Liver (tissue), 8 donors: ENCODE measurements at regions not wholly inside any gene's neighbourhood (a gene's known extent, or its start where the extent isn't known, plus 50 kb on each side); places are given as distances from the start of the nearest gene placed in this dataset.

Experiments used
- DNase-seq: peaks from one replicate; pipeline ENCODE4 v3.0.0-alpha.2; 2017; ENCODE audit warnings: low spot score
- H3K27ac ChIP-seq, 2 donors: one replicate each; pipeline ENCODE4 v1.7.0; 2013; ENCODE audit warnings: inconsistent platforms in 2 of 2, low read length in 2 of 2, control low read depth in 1 of 2, low read depth in 1 of 2, mild to moderate bottlenecking in 1 of 2
- H3K27me3 ChIP-seq, 4 donors: one replicate each; pipeline versions ENCODE4 v1.6.1 to v1.7.0; 2013; ENCODE audit warnings: low read length in 3 of 4, inconsistent platforms in 1 of 4, mild to moderate bottlenecking in 1 of 4, moderate library complexity in 1 of 4; ENCODE audit not compliant: control insufficient read depth in 4 of 4, insufficient read depth in 4 of 4
- H3K36me3 ChIP-seq, 4 donors: one replicate each; pipeline versions ENCODE4 v1.6.1 to v1.7.0; 2013; ENCODE audit warnings: low read length in 3 of 4, mild to moderate bottlenecking in 3 of 4, low read depth in 1 of 4, moderate library complexity in 1 of 4; ENCODE audit not compliant: control insufficient read depth in 4 of 4, insufficient read depth in 3 of 4
- H3K4me1 ChIP-seq, 4 donors: one replicate each; pipeline versions ENCODE4 v1.6.1 to v1.7.0; 2013; ENCODE audit warnings: low read length in 3 of 4, mild to moderate bottlenecking in 3 of 4, moderate library complexity in 1 of 4; ENCODE audit not compliant: control insufficient read depth in 4 of 4, insufficient read depth in 4 of 4
- H3K4me3 ChIP-seq, 3 donors: one replicate each; pipeline versions ENCODE4 v1.6.1 to v1.7.0; 2013; ENCODE audit warnings: low read length in 3 of 3, control low read depth in 1 of 3, low read depth in 1 of 3, mild to moderate bottlenecking in 1 of 3
- H3K9ac ChIP-seq, 2 donors: one replicate each; pipeline ENCODE4 v1.7.0; 2013; ENCODE audit warnings: low read length in 2 of 2, mild to moderate bottlenecking in 2 of 2, moderate library complexity in 2 of 2, control low read depth in 1 of 2, low read depth in 1 of 2
- H3K9me3 ChIP-seq, 4 donors: one replicate each; pipeline versions ENCODE4 v1.6.1 to v1.7.0; 2013; ENCODE audit warnings: low read length in 3 of 4; ENCODE audit not compliant: control insufficient read depth in 4 of 4
- EGR1 ChIP-seq, 2 donors: IDR thresholded peaks; 2 replicates each; pipeline ENCODE4 v1.6.1; 2016 to 2018; ENCODE audit warnings: antibody characterized with exemption in 2 of 2, low read depth in 2 of 2
- FOXA1 ChIP-seq: IDR thresholded peaks from 2 replicates; pipeline ENCODE4 v1.6.1; 2016; ENCODE audit warnings: antibody characterized with exemption
- GABPA ChIP-seq, 2 donors: IDR thresholded peaks in 1 of 2; conservative IDR thresholded peaks in 1 of 2; 2 replicates each; pipeline ENCODE4 v1.6.1; 2016; ENCODE audit warnings: antibody characterized with exemption in 2 of 2, mild to moderate bottlenecking in 1 of 2, moderate library complexity in 1 of 2
- HNF4A ChIP-seq, 2 donors: conservative IDR thresholded peaks; 2 replicates each; pipeline ENCODE4 v1.6.1; 2016; ENCODE audit warnings: antibody characterized with exemption in 2 of 2, mild to moderate bottlenecking in 2 of 2
- HNF4G ChIP-seq: IDR thresholded peaks from 2 replicates; pipeline ENCODE4 v1.6.1; 2016; ENCODE audit warnings: antibody characterized with exemption
- JUND ChIP-seq, 2 donors: IDR thresholded peaks; 2 replicates each; pipeline ENCODE4 v1.6.1; 2016; ENCODE audit warnings: antibody characterized with exemption in 2 of 2
- NR2F2 ChIP-seq: IDR thresholded peaks from 2 replicates; pipeline ENCODE4 v1.6.1; 2016; ENCODE audit warnings: antibody characterized with exemption
- RAD21 ChIP-seq, 2 donors: IDR thresholded peaks; 2 replicates each; pipeline ENCODE4 v1.6.1; 2016; ENCODE audit warnings: antibody characterized with exemption in 2 of 2, mild to moderate bottlenecking in 2 of 2
- RXRA ChIP-seq, 2 donors: IDR thresholded peaks; 2 replicates each; pipeline ENCODE4 v1.6.1; 2017 to 2018; ENCODE audit warnings: antibody characterized with exemption in 2 of 2, mild to moderate bottlenecking in 1 of 2
- SP1 ChIP-seq: IDR thresholded peaks from 2 replicates; pipeline ENCODE4 v1.6.1; 2018; ENCODE audit warnings: antibody characterized with exemption, mild to moderate bottlenecking
- TAF1 ChIP-seq: conservative IDR thresholded peaks from 2 replicates; pipeline ENCODE4 v1.6.1; 2016; ENCODE audit warnings: antibody characterized with exemption, mild to moderate bottlenecking
- YY1 ChIP-seq: IDR thresholded peaks from 2 replicates; pipeline ENCODE4 v1.6.1; 2016; ENCODE audit warnings: antibody characterized with exemption, mild to moderate bottlenecking
- WGBS: extraction: QIAGEN DNeasy Blood & Tissue Kit; methylation state at CpG from one replicate; pipeline ENCODE4 v1.1.7; 2013; 5-methylcytosine and 5-hydroxymethylcytosine counted together
- TF ChIP-seq, protein P1 (sequence below): IDR thresholded peaks from 2 replicates; pipeline ENCODE4 v1.6.1; 2016; ENCODE audit warnings: antibody characterized with exemption
- TF ChIP-seq, protein P2 (sequence below): fragments of 150-350 bp; IDR thresholded peaks from 2 replicates; pipeline ENCODE4 v1.5.1; 2017; ENCODE audit warnings: improper control_type of control experiment, low read depth, low read length; ENCODE audit not compliant: missing input control
- TF ChIP-seq, protein P3 (sequence below): IDR thresholded peaks from 2 replicates; pipeline ENCODE4 v1.6.1; 2016; ENCODE audit warnings: antibody characterized with exemption, mild to moderate bottlenecking
- TF ChIP-seq, protein P4 (sequence below): IDR thresholded peaks from 2 replicates; pipeline ENCODE4 v1.6.1; 2016; ENCODE audit warnings: antibody characterized with exemption
- TF ChIP-seq, protein P5 (sequence below): IDR thresholded peaks from 2 replicates; pipeline ENCODE4 v1.6.1; 2016; ENCODE audit warnings: antibody characterized with exemption
- donor health status: healthy.
- donor health status: healthy.
- donor health status: healthy.
- donor health status: healthy.
- donor health status: healthy.

DNA sequence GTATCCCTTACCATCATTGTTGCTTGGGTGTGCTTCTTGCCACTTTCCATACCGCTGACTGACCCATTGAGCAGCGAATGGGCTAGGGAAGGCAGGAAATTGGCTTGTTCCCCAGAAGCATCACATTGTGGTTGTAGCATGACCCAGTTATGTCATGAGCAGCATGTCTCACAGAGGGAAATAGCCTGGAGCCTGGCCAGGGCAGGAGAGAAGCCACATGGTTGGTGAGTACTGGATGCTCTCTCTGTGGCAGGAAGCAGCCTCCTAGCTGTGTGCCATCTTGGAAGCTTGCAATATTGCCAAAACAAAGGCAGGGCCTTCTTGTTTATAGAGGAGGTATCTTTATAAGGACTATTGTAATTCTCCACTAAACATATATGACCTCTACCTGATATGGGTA is 482.6 kb downstream of the PIK3C3 start:
- Histone ChIP-seq H3K27me3 (no peaks in the 10 kb centered on the region), H3K4me1 (no peaks in the 10 kb centered on the region), H3K9ac (no peak overlapping the region), H3K4me3 (no peak overlapping the region), H3K36me3 (no peaks in the 10 kb centered on the region), H3K9me3 (no peaks in the 10 kb centered on the region), H3K27ac (no peak overlapping the region)
- TF ChIP-seq, protein P1, sequence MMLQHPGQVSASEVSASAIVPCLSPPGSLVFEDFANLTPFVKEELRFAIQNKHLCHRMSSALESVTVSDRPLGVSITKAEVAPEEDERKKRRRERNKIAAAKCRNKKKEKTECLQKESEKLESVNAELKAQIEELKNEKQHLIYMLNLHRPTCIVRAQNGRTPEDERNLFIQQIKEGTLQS = no peak
- TF ChIP-seq SP1 (no peak), NR2F2 (no peak), YY1 (no peak), HNF4A (conservative IDR thresholded peaks at IDR 0.05) (no peak), GABPA (IDR thresholded peaks at IDR 0.05 in 1 of 2, conservative IDR thresholded peaks at IDR 0.05 in 1 of 2) (no peak), RXRA (IDR thresholded peaks at IDR 0.05) (no peak), TAF1 (no peak), JUND (IDR thresholded peaks at IDR 0.05) (no peak), HNF4G (no peak), FOXA1 (no peak)
- TF ChIP-seq, protein P2, sequence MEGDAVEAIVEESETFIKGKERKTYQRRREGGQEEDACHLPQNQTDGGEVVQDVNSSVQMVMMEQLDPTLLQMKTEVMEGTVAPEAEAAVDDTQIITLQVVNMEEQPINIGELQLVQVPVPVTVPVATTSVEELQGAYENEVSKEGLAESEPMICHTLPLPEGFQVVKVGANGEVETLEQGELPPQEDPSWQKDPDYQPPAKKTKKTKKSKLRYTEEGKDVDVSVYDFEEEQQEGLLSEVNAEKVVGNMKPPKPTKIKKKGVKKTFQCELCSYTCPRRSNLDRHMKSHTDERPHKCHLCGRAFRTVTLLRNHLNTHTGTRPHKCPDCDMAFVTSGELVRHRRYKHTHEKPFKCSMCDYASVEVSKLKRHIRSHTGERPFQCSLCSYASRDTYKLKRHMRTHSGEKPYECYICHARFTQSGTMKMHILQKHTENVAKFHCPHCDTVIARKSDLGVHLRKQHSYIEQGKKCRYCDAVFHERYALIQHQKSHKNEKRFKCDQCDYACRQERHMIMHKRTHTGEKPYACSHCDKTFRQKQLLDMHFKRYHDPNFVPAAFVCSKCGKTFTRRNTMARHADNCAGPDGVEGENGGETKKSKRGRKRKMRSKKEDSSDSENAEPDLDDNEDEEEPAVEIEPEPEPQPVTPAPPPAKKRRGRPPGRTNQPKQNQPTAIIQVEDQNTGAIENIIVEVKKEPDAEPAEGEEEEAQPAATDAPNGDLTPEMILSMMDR = no peak
- TF ChIP-seq, protein P3, sequence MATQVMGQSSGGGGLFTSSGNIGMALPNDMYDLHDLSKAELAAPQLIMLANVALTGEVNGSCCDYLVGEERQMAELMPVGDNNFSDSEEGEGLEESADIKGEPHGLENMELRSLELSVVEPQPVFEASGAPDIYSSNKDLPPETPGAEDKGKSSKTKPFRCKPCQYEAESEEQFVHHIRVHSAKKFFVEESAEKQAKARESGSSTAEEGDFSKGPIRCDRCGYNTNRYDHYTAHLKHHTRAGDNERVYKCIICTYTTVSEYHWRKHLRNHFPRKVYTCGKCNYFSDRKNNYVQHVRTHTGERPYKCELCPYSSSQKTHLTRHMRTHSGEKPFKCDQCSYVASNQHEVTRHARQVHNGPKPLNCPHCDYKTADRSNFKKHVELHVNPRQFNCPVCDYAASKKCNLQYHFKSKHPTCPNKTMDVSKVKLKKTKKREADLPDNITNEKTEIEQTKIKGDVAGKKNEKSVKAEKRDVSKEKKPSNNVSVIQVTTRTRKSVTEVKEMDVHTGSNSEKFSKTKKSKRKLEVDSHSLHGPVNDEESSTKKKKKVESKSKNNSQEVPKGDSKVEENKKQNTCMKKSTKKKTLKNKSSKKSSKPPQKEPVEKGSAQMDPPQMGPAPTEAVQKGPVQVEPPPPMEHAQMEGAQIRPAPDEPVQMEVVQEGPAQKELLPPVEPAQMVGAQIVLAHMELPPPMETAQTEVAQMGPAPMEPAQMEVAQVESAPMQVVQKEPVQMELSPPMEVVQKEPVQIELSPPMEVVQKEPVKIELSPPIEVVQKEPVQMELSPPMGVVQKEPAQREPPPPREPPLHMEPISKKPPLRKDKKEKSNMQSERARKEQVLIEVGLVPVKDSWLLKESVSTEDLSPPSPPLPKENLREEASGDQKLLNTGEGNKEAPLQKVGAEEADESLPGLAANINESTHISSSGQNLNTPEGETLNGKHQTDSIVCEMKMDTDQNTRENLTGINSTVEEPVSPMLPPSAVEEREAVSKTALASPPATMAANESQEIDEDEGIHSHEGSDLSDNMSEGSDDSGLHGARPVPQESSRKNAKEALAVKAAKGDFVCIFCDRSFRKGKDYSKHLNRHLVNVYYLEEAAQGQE = no peak
- TF ChIP-seq, protein P4, sequence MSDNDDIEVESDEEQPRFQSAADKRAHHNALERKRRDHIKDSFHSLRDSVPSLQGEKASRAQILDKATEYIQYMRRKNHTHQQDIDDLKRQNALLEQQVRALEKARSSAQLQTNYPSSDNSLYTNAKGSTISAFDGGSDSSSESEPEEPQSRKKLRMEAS = no peak
- TF ChIP-seq, protein P5, sequence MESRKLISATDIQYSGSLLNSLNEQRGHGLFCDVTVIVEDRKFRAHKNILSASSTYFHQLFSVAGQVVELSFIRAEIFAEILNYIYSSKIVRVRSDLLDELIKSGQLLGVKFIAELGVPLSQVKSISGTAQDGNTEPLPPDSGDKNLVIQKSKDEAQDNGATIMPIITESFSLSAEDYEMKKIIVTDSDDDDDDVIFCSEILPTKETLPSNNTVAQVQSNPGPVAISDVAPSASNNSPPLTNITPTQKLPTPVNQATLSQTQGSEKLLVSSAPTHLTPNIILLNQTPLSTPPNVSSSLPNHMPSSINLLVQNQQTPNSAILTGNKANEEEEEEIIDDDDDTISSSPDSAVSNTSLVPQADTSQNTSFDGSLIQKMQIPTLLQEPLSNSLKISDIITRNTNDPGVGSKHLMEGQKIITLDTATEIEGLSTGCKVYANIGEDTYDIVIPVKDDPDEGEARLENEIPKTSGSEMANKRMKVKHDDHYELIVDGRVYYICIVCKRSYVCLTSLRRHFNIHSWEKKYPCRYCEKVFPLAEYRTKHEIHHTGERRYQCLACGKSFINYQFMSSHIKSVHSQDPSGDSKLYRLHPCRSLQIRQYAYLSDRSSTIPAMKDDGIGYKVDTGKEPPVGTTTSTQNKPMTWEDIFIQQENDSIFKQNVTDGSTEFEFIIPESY = no peak
- DNase-seq = no peak
- 93% methylated on average over 2 of the region's 2 CpGs for WGBS

DNA sequence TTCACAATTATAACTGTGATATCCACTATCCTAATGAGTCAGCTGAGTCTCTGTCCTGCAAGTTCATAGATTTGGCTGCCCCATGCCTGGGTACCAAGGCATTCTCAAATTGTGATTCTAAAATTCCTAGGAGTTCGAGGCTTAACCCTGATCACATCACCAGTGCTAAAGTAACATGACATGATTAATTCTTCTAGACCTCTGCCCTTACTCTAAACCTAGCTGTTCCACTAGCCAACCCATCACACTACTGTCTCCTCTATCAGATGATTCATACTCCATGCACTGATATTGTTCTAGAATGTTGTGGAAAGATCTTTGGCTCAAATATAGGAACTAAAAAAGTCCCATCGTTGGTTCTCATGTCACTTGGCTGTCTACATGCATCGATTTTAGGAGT is 487.6 kb downstream of the PIK3C3 start:
- no peak for TF ChIP-seq EGR1 (IDR thresholded peaks at IDR 0.05; ENCODE audit: low read depth in 2 of 2)
- no peak for TF ChIP-seq RAD21 (IDR thresholded peaks at IDR 0.05)
- no peak for TF ChIP-seq NR2F2
- no peak for TF ChIP-seq FOXA1
- TF ChIP-seq, protein P4 = no peak
- TF ChIP-seq, protein P3 = no peak
- TF ChIP-seq YY1 = no peak
- no peak for TF ChIP-seq RXRA (IDR thresholded peaks at IDR 0.05)
- Histone ChIP-seq H3K36me3 (no peaks in the 10 kb centered on the region), H3K27me3 (no peaks in the 10 kb centered on the region), H3K9me3 (peaks cover 0 to 4% (median under 1%) of the 10 kb centered on the region in 4 donors), H3K9ac (no peak overlapping the region), H3K4me1 (peaks cover 0 to 8% (median 1%) of the 10 kb centered on the region in 4 donors), H3K4me3 (no peak overlapping the region), H3K27ac (no peak overlapping the region)
- WGBS = 80% methylated on average over 3 of the region's 3 CpGs
- no peak for DNase-seq
